NCI-H187 treated with DMSO at 0.1 percent for 48 hours (cell line): ENCODE measurements at regions not wholly inside any gene's neighbourhood (a gene's known extent, or its start where the extent isn't known, plus 50 kb on each side); places are given as distances from the start of the nearest gene placed in this dataset.

Source experiments
- DNase-seq: peaks from one replicate; lab custom pipeline; 2025; lab: John Stamatoyannopoulos, UW

DNA sequence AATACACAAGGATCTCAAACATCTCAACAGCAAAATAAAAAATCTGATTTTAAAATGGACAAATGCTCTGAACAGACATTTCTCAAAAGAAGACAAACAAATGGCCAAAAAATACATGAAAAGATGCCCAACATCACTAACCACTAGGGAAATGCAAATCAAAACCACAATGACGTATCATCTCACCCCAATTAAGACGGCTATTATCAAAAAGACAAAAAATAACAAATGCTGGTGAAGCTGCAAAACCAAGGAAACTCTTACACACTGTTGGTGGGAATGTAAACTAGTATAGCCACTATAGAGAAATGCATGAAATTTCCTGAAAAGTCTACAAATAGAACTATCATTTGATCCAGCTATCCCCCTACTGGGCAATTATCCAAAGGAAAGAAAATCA is 145.0 kb downstream of the BTG1 start:
- DNase-seq = no peak

DNA sequence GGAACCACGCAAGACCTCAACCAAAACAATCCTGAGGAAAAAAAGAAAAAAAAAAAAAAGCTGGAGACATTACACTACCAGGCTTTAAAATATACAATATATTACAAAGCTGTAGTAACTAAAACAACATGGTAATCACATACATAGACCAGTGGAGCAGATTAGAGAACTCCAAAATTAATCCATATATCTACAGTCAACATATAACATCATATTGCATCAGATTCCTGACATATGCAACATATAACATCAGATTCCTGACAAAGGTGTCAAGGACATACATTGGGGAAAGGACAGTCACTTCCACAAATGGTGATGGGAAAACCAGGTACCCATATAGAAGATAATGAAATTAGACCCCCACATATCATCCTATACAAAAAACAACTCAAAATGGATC is 145.8 kb downstream of the BTG1 start:
- no peak for DNase-seq

GRCh38 chr12:91998316-91998715 is 147.3 kb downstream of the BTG1 start:
- no peak for DNase-seq

GRCh38 chr12:91994208-91994797 is 151.3 kb downstream of the BTG1 start:
- DNase-seq = no peak

DNA sequence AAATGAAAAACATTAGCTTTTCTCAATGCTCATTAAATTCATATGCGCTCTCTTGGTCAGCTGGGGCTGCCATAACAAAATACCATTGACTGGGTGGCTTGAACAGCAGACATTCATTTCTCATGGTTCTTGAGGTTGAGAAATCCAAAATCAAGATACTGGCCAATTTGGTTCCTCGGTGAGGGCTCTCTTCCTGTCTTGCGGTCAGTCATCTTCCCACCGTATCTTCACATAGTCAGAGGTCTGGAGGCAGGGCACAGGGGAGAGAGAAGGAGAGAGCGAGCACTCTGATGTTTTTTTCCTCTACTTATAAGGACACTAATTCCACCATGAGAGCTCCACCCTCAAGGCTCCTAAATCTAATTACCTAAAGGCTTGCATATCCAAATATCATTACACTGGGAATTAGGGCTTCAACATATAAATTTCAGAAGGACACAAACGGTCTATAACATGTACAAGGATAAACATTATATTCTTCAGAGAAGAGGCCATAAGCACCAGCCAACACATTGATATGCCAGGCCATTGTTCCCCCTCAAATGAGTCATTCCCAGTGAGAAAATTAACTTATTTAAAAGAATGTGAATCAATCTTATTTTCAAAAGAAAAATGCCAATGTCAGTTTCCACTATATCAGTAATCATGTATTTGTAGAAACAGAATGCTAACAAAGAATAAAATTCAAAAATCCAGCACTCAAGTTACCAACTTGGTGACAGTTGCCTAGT is 152.2 kb downstream of the BTG1 start:
- DNase-seq = no peak

- DNase-seq = no peak
These were observed 154.1 kb downstream of the BTG1 start for GRCh38 chr12:91991399-91992187.

GRCh38 chr12:91990525-91990924 is 155.1 kb downstream of the BTG1 start:
- DNase-seq = no peak

GRCh38 chr12:91989143-91989542 is 156.5 kb downstream of the BTG1 start:
- DNase-seq = no peak

- DNase-seq = no peak
These were observed 157.3 kb downstream of the BTG1 start for GRCh38 chr12:91988086-91988923.

DNA sequence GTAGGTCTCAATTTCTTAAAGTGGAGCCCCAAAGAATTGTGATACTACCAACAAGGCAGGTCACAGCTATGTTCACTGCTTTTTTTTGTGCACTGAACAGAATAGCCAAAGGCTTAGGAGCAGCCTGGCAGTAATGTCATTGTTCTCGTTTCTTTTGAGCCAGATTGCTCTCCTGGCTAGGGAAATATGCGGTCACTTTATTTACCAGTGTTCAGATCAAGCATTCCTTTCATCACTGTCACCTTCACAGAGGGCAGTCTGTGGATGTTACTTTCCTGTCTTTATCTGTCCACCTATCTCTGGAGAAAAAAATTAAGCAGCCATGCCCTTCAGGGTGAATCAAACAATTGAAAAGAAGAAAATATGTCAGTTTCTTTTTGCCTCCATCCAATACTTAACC is 159.6 kb downstream of the BTG1 start:
- no peak for DNase-seq

DNA sequence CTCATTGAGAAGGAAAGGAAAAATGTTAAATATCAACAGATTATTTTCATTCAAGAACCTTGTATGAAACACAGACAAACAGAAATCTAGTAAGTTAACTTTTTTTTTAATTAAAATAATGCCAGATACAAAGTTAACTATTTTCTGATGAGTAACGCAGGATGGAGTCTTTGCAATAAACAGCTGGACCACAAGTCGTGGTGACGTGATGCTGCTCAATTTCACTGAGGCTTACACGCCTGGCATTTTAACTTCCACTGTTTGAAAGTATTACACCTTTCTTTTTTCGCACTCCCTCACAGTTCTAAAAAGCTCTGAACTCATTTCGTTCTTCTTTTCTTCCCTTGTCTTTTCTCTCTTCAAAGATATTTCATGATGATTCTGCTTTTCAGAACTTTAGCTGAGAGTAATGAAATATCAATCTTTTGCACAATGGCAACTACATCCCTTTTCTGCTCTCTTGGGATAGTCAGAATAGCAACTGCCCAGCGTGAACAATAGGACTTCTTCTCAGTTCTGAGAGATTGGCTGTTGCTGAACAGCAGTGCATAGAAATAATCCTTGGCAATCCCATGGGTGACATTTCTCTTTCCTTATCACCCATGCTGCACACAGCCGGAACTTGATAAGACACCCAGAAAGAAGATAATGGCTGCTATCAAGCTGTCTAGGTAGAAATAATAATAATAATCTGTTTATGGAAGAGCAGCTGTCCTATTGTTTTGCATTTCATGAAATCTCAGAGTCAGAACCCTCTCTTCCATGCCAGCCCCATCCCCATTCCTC is 160.5 kb downstream of the BTG1 start:
- DNase-seq = no peak

DNA sequence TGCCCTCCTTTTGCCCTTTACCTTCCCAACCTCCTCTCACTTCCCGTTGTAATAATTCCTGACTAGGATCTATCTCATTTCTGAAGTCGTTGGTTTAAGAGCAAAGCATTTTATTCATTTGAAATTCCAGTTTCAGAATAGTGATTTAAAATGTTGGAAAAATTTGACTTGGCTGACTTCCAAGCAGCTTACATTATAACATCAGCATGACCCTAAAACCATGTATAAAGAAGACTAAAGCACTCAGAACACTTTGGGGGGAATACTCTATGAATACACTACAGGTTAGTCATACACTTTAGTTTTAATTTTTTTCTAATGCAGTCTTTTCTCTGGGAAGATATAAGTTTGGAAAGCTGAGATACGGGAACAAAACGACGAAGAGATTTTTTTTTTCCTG is 161.1 kb downstream of the BTG1 start:
- DNase-seq = no peak

- no peak for DNase-seq
These were observed 161.7 kb downstream of the BTG1 start for GRCh38 chr12:91983935-91984334.

GRCh38 chr12:91982946-91983345 is 162.7 kb downstream of the BTG1 start:
- DNase-seq = no peak

DNA sequence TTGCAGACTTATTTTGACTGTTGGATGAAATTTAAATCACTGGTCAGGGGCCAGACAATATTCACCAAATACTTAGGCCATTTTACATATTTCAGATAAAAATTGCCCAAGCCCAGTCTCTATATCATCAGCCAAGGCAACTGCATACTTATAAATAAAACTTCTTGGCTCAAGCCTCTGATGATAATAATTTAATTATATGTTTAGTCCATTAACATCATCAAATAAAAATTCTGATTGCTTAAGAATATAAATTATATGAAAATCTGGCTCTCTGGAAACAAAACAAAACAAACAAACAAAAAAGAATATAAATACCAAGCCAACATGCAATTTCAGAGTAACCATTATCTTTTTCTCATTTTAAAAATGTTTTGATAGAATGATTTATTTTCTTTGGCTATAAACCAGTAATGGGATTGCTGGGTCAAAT is 165.2 kb downstream of the BTG1 start:
- DNase-seq = no peak

GRCh38 chr12:91978143-91978542 is 167.5 kb downstream of the BTG1 start:
- no peak for DNase-seq

DNA sequence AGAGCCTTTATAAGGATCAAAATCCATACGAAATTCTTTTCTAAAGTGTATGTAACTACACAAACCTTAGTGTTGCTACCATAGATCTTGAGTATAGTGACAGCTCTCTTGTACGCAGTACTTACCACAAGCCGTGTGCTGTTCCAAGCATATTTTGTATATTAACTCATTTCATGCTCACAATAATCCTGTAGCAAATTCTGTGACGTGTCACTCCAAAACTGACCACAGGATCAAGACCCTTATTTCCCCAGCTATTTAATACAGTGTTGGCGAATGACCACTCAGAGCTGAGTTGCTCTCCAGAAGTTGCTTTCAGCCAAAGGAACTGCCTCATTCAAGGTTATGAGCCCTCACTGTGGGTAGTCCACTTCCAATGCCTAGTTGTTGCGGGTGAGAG is 169.8 kb downstream of the BTG1 start:
- DNase-seq = no peak

DNA sequence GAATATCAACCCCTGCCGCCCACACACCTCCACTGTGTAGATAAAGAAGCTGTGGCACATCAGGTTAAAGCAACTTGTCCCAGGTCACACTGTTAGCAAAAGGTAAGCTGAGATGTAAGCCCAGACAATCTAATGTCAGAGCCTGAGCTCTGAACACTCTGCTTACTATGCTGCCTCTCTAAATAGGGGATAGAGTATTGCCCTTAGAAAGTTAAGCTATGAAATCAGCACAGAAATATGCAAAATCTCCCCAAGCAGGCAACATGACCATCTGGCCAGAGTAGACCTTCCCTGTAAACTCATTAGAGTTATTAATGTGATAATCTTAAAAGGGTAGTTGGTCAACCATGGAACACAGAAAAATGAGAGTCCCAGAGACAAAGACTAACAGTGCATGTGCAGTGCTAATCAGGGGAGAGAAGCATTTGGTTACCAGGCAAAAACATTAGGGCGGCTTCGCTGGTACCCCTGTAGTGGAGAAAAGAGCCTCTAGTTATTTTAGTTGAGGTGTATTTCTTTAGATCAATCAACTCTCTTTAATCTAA is 171.0 kb downstream of the BTG1 start:
- DNase-seq = no peak

DNA sequence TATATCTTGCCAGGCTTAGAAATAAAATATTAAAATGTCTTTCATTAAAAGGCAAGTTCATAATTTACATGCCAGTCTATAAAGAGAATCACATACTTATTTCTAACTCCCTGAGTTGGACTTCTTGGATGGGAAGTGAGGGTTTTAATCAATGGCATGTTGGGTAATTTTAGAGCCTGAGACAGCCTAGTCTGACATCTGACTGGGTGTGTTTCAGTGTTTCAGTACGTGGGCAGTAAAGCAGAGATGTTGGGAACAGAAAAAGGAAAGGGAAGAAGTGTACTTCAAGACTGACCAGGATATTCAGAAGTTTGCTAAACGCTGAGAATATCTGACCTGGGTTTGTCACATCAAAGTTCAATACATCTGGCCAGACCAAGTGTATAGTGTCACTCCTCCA is 171.8 kb downstream of the BTG1 start:
- no peak for DNase-seq

- DNase-seq = no peak
These were observed 172.8 kb downstream of the BTG1 start for GRCh38 chr12:91972896-91973295.

- DNase-seq = no peak
These were observed 176.9 kb downstream of the BTG1 start for GRCh38 chr12:91968777-91969171.
